T1000 (cell line): ENCODE measurements at regions not wholly inside any gene's neighbourhood (a gene's known extent, or its start where the extent isn't known, plus 50 kb on each side); places are given as distances from the start of the nearest gene placed in this dataset.

ENCODE experiments used
- DNase-seq: peaks from one replicate; lab custom pipeline; 2025; ENCODE audit warnings: mixed read lengths; lab: John Stamatoyannopoulos, UW

DNA sequence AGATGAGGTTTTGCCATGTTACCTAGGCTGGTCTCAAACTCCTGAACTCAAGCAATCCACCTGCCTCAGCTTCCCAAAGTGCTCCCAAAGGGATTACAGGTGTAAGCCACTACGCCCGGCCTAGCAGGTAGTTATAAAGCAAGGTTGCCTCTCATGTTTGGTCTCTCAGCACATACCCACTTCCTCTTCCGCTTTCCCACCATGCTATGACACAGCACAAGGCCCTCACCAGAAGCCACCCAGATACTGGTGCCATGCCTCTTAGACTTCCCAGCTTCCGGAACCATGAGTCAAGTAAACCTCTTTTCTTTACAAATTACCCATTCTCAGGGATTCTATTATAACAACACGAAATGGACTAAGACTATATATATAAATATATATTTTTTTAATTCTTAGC is 143.6 kb downstream of the COPRS start:
- no peak for DNase-seq

GRCh38 chr17:31704483-31704882 is 154.6 kb downstream of the COPRS start:
- no peak for DNase-seq

- no peak for DNase-seq
These were observed 157.0 kb downstream of the COPRS start for GRCh38 chr17:31702041-31702440.

DNA sequence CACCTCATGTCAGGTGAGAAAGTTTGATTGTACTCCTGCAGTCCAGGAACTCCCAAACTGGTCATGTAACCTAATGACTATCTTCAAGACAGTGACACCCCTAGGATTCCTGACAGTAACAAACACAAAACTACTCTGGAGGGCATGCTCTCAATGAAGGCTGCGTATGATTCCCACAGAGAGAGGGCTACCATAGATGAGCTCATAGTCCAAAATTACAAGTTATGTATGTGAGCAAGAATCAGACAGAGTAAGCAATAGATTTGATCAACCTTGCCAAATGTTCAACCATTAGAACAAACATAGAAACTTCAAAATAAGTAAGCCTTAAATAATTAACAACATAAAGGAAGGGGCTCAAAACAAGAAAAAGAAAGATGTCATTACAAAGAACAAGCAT is 158.1 kb downstream of the COPRS start:
- no peak for DNase-seq

- no peak for DNase-seq
These were observed 159.2 kb downstream of the COPRS start for GRCh38 chr17:31699886-31700285.

DNA sequence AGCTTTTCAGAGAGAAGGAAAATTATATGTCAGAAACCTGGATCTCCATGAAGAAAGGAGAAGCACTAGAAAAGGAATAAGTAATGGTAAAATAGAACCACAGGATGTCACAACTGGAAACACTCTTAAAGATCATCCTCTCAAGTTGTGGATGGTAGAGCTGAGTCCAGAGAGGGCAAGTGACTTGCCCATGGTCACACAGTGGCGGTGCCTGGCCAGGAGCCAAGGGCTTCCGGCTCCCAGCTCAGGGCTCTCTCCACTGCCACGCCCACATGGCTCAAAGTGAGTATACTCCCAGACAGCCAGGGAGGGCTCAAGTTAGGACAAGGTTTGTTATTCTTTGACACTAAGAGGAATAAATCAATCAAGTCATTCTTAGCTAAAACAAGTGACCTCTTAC is 159.8 kb downstream of the COPRS start:
- no peak for DNase-seq

- no peak for DNase-seq
These were observed 160.3 kb downstream of the COPRS start for GRCh38 chr17:31698751-31699150.

DNA sequence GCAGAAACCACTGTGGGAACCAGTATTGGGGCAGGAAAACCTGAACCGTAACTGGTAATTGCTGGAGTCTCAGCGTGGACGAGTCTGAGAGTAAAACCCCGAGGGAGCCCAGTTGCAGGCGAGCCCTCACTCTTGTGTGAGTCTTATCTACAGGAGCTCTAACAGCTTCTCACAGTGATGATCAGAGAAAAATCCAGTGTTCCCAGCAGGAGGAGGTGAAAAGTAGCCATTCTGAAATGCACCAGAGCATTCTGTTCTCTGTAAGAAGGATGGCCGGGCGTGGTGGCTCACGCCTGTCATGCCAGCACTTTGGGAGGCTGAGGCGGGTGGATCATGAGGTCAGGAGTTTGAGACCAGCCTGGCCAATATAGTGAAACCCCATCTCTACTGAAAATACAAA is 161.2 kb downstream of the COPRS start:
- no peak for DNase-seq

DNA sequence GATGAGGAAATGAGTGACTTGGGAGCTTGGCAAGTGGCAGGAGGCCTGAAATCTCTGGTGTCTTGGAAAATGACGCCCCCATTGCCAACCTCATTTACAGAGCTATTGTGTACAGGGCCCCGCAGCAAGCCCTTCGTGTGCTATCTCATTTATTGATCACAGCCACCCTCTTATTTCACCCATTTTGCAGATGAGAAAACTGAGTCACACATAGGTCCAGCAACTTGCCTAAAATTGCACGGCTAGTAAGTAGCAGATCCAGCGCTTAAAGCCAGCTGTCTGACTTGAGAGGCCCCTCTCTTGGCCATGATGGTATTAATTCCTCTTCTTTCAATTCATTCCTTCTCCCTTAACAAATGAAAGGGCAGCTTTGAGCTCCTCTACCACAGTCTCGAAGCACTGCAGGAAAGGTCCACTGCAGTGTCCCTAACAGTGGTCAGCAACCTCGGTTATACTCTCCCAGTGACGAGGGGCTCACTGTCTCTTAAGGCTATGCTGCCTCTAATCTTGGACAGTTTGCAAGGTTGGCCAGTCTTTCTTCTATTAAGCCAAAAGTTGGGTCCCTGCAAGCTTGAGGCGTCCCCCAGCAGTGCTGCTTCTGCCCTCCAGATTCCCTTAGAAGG is 162.2 kb downstream of the COPRS start:
- no peak for DNase-seq

- peak; percentile 77 for DNase-seq
These were observed 162.9 kb downstream of the COPRS start for GRCh38 chr17:31696184-31696602.

- DNase-seq, result no peak
These were observed 163.5 kb downstream of the COPRS start for GRCh38 chr17:31695456-31696090.

DNA sequence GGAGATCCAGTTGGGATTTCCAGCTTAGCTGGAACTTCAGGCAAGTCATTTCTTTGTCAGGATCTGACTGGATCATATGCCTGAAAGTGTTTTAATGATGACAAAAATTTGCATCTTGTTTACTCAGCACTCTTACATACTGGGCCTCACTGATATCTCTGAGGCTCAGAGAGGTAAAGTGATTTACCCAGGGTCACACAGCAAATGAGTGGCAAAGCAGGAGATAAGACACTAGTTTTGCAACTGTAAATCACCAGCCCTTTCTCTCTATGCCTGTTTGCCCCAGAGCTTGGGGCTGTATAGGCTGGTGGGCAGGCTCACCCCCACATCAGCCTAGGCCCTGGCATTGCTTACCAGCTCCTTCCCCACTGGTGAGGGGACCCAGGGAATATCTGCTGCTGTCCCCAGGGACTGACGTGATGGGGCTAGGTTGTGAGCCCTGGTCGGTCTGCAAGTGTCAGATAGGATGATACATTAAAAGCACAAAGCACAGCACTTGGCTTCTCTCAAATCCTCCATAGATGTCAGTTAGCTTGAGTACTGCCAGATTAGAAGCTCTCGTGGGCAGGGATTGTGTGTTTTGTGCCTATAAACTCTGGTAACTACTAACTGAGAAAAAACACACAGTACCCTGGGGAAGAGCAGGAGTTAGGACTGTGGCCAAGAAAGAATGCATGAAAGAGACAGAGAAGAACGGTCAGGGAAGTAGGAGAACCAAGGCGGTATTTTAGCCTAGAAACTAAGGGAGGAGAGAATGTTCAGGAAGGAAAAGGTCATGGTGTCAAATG is 165.4 kb downstream of the COPRS start:
- DNase-seq, result no peak

- no peak for DNase-seq
These were observed 166.4 kb downstream of the COPRS start for GRCh38 chr17:31692632-31693031.

DNA sequence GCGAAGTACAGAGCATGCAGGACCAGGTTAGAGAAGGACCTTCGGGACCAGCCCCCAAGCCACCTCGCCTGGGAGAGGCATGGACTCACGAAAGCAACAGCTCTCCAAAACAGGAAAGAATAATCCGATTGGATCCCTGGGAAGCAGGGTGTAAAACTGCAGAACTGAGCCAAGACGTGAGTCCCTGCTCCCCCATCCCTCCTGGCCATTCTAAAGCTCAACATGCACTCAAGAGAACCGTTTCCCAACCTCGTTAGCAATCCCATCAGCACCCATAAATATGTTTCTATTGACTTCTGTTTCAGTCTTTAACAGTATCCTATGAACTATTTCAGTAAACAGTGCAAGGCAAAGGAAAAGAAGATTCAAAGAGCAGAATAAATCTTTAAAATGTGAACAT is 167.0 kb downstream of the COPRS start:
- DNase-seq, result no peak

GRCh38 chr17:31691251-31691905 is 167.7 kb downstream of the COPRS start:
- no peak for DNase-seq

GRCh38 chr17:31690151-31690551 is 168.9 kb downstream of the COPRS start:
- DNase-seq, result no peak

- no peak for DNase-seq
These were observed 170.3 kb downstream of the COPRS start for GRCh38 chr17:31688701-31689100.

DNA sequence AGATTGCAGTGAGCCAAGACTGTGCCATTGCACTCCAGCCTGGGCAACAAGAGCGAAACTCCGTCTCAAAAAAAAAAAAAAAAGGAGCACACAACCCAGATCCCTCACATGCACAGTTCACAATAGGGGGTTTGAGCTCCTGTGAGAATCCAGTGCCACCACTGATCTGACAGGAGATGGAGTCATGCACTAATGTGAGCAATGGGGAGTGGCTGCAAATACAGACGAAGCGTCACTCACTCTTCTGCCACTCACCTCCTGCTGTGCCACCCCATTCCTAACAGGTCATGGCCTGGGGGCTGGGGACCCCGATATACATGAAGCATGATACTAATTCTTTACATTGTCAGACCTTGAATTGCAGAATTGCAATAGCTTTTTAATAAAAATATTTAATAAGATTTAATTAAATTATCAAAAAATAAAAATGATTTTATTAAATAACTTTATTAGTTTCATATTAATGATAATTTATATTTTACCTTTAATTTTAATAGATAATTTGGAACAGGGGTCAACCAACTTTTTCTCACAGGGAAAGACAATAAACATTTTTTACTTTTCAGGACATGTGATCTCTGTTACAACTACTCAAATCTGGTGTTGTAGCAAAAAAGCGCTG is 171.4 kb downstream of the COPRS start:
- DNase-seq, result no peak

- DNase-seq, result no peak
These were observed 172.5 kb downstream of the COPRS start for GRCh38 chr17:31686495-31686894.

- no peak for DNase-seq
These were observed 174.1 kb downstream of the COPRS start for GRCh38 chr17:31684901-31685300.

DNA sequence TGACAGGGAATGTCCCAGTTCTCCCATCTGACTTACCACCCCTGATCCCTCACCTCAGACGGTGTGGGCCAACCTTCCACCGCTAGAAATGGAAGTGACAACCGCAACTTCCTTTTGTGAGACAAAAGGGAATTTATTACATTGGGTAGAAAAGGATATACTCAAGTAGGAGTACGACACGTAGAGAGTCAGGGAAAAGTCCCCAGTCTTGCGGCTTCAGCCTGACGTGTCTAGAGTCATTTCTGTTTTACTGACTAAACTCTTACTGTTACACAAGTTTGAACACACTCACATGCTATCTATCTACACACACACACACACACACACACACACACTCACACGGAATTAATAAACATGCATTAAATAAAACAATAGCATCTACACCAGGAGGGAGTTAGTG is 178.9 kb downstream of the COPRS start:
- no peak for DNase-seq

- no peak for DNase-seq
These were observed 179.4 kb downstream of the COPRS start for GRCh38 chr17:31679667-31680066.
